GF-D8 (cell line): ENCODE measurements at regions not wholly inside any gene's neighbourhood (a gene's known extent, or its start where the extent isn't known, plus 50 kb on each side); places are given as distances from the start of the nearest gene placed in this dataset.
"Not testable (repeated sequence)": the region's sequence is repeated elsewhere in the genome, so short reads cannot be mapped to it uniquely, and the experiment has no call there.

Experiments used
- DNase-seq: peaks from one replicate; lab custom pipeline; 2025; lab: John Stamatoyannopoulos, UW

- no peak for DNase-seq
Observed at GRCh38 chr4:20196476-20196875, 55.2 kb upstream of the SLIT2 start.

- DNase-seq, result no peak
Observed at GRCh38 chr4:20195071-20195885, 56.4 kb upstream of the SLIT2 start.

- no peak for DNase-seq
Observed at GRCh38 chr4:20194123-20195013, 57.3 kb upstream of the SLIT2 start.

GRCh38 chr4:20193141-20193936 lies 58.4 kb upstream of the SLIT2 start:
- DNase-seq, result no peak

GRCh38 chr4:20192736-20193135 lies 59.0 kb upstream of the SLIT2 start:
- no peak for DNase-seq

- DNase-seq, result no peak
Observed at GRCh38 chr4:20185103-20185502, 66.6 kb upstream of the SLIT2 start.

GRCh38 chr4:20183131-20183530 lies 68.6 kb upstream of the SLIT2 start:
- DNase-seq, result not testable (repeated sequence)

- DNase-seq, result no peak
Observed at GRCh38 chr4:20181926-20182325, 69.8 kb upstream of the SLIT2 start.

- no peak for DNase-seq
Observed at GRCh38 chr4:20180509-20180908, 71.2 kb upstream of the SLIT2 start.

GRCh38 chr4:20178902-20179576 lies 72.7 kb upstream of the SLIT2 start:
- no peak for DNase-seq

- DNase-seq, result no peak
Observed at GRCh38 chr4:20176881-20177280, 74.8 kb upstream of the SLIT2 start.

GRCh38 chr4:20172070-20172760 lies 79.5 kb upstream of the SLIT2 start:
- no peak for DNase-seq

GRCh38 chr4:20166544-20166943 lies 85.2 kb upstream of the SLIT2 start:
- DNase-seq, result no peak

- no peak for DNase-seq
Observed at GRCh38 chr4:20159516-20159915, 92.2 kb upstream of the SLIT2 start.

- DNase-seq, result no peak
Observed at GRCh38 chr4:20158195-20158594, 93.5 kb upstream of the SLIT2 start.

- DNase-seq, result no peak
Observed at GRCh38 chr4:20151436-20151835, 100.3 kb upstream of the SLIT2 start.

- DNase-seq, result not testable (repeated sequence)
Observed at GRCh38 chr4:20149143-20149542, 102.6 kb upstream of the SLIT2 start.

- no peak for DNase-seq
Observed at GRCh38 chr4:20137176-20137575, 114.5 kb upstream of the SLIT2 start.

- DNase-seq, result no peak
Observed at GRCh38 chr4:20127626-20128025, 124.1 kb upstream of the SLIT2 start.

GRCh38 chr4:20126906-20127305 lies 124.8 kb upstream of the SLIT2 start:
- no peak for DNase-seq
